CD4-positive, alpha-beta T cell treated with Interleukin-17A for 4 hours (primary cell): ENCODE measurements at regions not wholly inside any gene's neighbourhood (a gene's known extent, or its start where the extent isn't known, plus 50 kb on each side); places are given as distances from the start of the nearest gene placed in this dataset.

ENCODE experiments used
- DNase-seq: peaks from one replicate; pipeline ENCODE4 v3.0.0-alpha.2; 2020; ENCODE audit warnings: mixed read lengths

GRCh38 chr1:55333461-55333860 lies 118.3 kb upstream of the USP24 start:
- no peak for DNase-seq

- DNase-seq: no peak
Measured at GRCh38 chr1:55331351-55331750, 116.2 kb upstream of the USP24 start.

- no peak for DNase-seq
Measured at GRCh38 chr1:55329808-55330432, 114.8 kb upstream of the USP24 start.

GRCh38 chr1:55329091-55329490 lies 113.9 kb upstream of the USP24 start:
- DNase-seq: no peak

- DNase-seq: no peak
Measured at GRCh38 chr1:55326496-55327243, 111.5 kb upstream of the USP24 start.

- DNase-seq: no peak
Measured at GRCh38 chr1:55323760-55324159, 108.6 kb upstream of the USP24 start.

- DNase-seq: no peak
Measured at GRCh38 chr1:55322842-55323241, 107.7 kb upstream of the USP24 start.

- no peak for DNase-seq
Measured at GRCh38 chr1:55321942-55322341, 106.8 kb upstream of the USP24 start.

GRCh38 chr1:55320891-55321290 lies 105.7 kb upstream of the USP24 start:
- DNase-seq: no peak

- no peak for DNase-seq
Measured at GRCh38 chr1:55318116-55318817, 103.1 kb upstream of the USP24 start.

- DNase-seq: no peak
Measured at GRCh38 chr1:55317673-55318072, 102.5 kb upstream of the USP24 start.

- DNase-seq: no peak
Measured at GRCh38 chr1:55316947-55317662, 101.9 kb upstream of the USP24 start.

- DNase-seq: no peak
Measured at GRCh38 chr1:55316502-55316901, 101.3 kb upstream of the USP24 start.

- DNase-seq: no peak
Measured at GRCh38 chr1:55315552-55315951, 100.4 kb upstream of the USP24 start.

GRCh38 chr1:55314740-55315139 lies 99.6 kb upstream of the USP24 start:
- no peak for DNase-seq

- no peak for DNase-seq
Measured at GRCh38 chr1:55313903-55314302, 98.7 kb upstream of the USP24 start.

- DNase-seq: no peak
Measured at GRCh38 chr1:55311979-55312378, 96.8 kb upstream of the USP24 start.

- no peak for DNase-seq
Measured at GRCh38 chr1:55311057-55311641, 96.0 kb upstream of the USP24 start.

GRCh38 chr1:55310505-55310971 lies 95.4 kb upstream of the USP24 start:
- no peak for DNase-seq

- no peak for DNase-seq
Measured at GRCh38 chr1:55309786-55310504, 94.8 kb upstream of the USP24 start.

- DNase-seq: no peak
Measured at GRCh38 chr1:55309053-55309452, 93.9 kb upstream of the USP24 start.

GRCh38 chr1:55305735-55306134 lies 90.6 kb upstream of the USP24 start:
- no peak for DNase-seq
